HUDEP-2 (cell line): ENCODE measurements at regions not wholly inside any gene's neighbourhood (a gene's known extent, or its start where the extent isn't known, plus 50 kb on each side); places are given as distances from the start of the nearest gene placed in this dataset.

ENCODE experiments used
- DNase-seq, 76 experiments: peaks; one replicate each; lab custom pipeline; 2025; ENCODE audit not compliant: unreplicated experiment in 76 of 76; lab: John Stamatoyannopoulos, UW

- no peak for DNase-seq
Observed at GRCh38 chr6:90989763-90990162, 402.9 kb upstream of the MAP3K7 start.

GRCh38 chr6:90984066-90984465, 397.2 kb upstream of the MAP3K7 start:
- no peak for DNase-seq

GRCh38 chr6:90983462-90983861, 396.6 kb upstream of the MAP3K7 start:
- no peak for DNase-seq

GRCh38 chr6:90982581-90982980, 395.7 kb upstream of the MAP3K7 start:
- peak in 1 of 76 experiments; percentile 2 for DNase-seq

- DNase-seq, result peak in 2 of 76 experiments; percentile 2 to 3
Observed at GRCh38 chr6:90982051-90982450, 395.2 kb upstream of the MAP3K7 start.

- DNase-seq, result no peak
Observed at GRCh38 chr6:90978046-90978445, 391.2 kb upstream of the MAP3K7 start.

GRCh38 chr6:90977513-90977912, 390.6 kb upstream of the MAP3K7 start:
- no peak for DNase-seq

GRCh38 chr6:90976341-90976740, 389.5 kb upstream of the MAP3K7 start:
- no peak for DNase-seq

- no peak for DNase-seq
Observed at GRCh38 chr6:90975741-90976140, 388.9 kb upstream of the MAP3K7 start.

GRCh38 chr6:90973188-90973587, 386.3 kb upstream of the MAP3K7 start:
- no peak for DNase-seq

GRCh38 chr6:90970672-90971071, 383.8 kb upstream of the MAP3K7 start:
- no peak for DNase-seq

- DNase-seq, result no peak
Observed at GRCh38 chr6:90967471-90967870, 380.6 kb upstream of the MAP3K7 start.

GRCh38 chr6:90960324-90960723, 373.5 kb upstream of the MAP3K7 start:
- no peak for DNase-seq

GRCh38 chr6:90955246-90955645, 368.4 kb upstream of the MAP3K7 start:
- no peak for DNase-seq

- no peak for DNase-seq
Observed at GRCh38 chr6:90953405-90954161, 366.7 kb upstream of the MAP3K7 start.

- no peak for DNase-seq
Observed at GRCh38 chr6:90952176-90952575, 365.3 kb upstream of the MAP3K7 start.

- no peak for DNase-seq
Observed at GRCh38 chr6:90948540-90948939, 361.7 kb upstream of the MAP3K7 start.

- DNase-seq, result no peak
Observed at GRCh38 chr6:90947184-90948064, 360.6 kb upstream of the MAP3K7 start.

GRCh38 chr6:90941885-90942284, 355.0 kb upstream of the MAP3K7 start:
- peak in 12 of 76 experiments; percentile 5 to 51 (median 30) for DNase-seq

GRCh38 chr6:90940812-90941481, 354.1 kb upstream of the MAP3K7 start:
- peak in 29 of 76 experiments; percentile 1 to 60 (median 20) for DNase-seq

- no peak for DNase-seq
Observed at GRCh38 chr6:90939906-90940305, 353.0 kb upstream of the MAP3K7 start.
